NOMO-1 treated with DMSO at 0.1 percent for 48 hours (cell line): ENCODE measurements at regions not wholly inside any gene's neighbourhood (a gene's known extent, or its start where the extent isn't known, plus 50 kb on each side); places are given as distances from the start of the nearest gene placed in this dataset.
"Not testable (repeated sequence)": the region's sequence is repeated elsewhere in the genome, so short reads cannot be mapped to it uniquely, and the experiment has no call there.

Experiments used
- DNase-seq: peaks from one replicate; lab custom pipeline; 2025; ENCODE audit not compliant: unreplicated experiment; lab: John Stamatoyannopoulos, UW

DNA sequence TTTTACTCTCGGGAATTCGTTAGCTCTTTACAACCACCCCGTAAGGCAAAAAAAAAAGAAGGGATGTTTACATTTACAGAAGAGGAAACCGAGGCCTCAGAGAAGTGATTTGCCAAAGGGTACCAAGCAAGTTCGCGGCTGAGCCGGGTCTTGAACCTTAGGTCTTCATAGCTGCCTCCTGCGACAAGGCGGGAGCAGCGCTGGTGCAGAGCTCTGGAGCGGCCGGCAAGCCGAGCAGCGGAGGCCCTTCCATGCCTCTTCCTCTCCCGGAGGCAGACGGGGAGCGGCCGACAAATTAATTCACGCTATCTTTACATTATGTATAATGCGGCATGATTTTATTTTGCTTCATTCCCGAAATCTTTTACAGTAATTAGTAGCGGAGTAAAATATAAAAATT lies 536.3 kb downstream of the INSC start:
- DNase-seq, result no peak

DNA sequence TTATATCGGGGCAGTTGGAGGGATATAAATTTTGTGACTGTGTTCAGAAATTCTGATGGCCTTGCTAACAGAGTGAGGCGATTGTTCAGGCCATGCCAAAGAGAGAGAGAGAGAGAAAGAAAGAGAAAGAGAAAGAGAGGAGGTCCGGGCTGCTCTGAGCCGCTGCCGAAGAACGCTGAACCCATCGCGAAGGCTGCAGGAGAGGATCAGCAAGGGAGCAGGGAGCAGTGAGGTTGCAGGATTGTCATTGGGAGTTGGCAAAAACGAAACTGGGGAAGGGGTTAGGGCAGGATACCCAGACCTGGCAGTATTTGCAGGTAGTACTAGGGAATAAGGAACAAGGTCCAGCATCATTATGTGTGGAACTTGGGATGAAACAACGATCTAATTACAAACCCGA lies 537.1 kb downstream of the INSC start:
- DNase-seq, result no peak

DNA sequence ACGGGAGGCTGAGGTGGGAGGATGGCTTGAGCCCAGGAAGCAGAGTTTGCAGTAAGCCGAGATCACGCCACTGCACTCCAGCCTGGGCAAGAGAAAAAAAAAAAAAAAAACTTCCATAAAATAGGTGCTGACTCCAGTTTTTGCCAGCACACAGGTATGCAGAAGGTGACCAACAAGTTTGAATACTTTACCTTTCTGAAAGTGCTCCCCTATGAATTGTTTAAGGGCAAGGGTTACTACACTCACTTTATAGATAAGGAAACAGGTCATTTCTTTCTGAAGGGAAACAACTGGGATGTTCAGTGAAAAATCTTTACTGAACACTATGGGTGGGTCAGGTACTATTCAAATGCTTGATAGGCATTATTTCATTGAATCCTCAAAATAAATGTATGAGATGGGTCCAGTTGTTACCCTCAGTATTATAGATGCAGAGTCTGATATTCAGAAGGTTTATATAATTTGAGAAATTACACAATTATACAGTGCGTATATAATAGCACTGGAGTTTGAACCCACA lies 538.5 kb downstream of the INSC start:
- DNase-seq, result no peak

GRCh38 chr11:15654451-15654850 lies 539.7 kb downstream of the INSC start:
- DNase-seq, result no peak

- no peak for DNase-seq
Measured at GRCh38 chr11:15655552-15655951, 540.8 kb downstream of the INSC start.

DNA sequence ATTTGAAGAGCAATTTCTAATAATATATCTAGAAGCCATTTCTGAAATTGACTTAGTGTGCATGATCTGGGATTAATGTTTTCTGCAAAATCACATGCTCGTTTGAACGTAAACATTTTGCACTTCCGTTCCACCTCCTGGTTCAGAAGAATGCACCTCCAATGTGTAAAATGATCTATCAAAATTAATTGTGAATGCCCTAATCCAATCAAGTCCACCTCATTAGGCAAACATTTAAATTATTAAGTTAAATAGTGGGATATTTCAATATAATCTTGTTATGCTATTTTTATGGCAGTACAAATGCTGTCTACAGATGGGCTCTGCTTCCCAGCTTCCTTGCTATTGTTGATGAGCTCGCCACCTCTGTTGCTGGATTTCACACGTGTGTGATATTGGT lies 542.5 kb downstream of the INSC start:
- DNase-seq, result no peak

- DNase-seq, result no peak
Measured at GRCh38 chr11:15660496-15660895, 545.8 kb downstream of the INSC start.

- no peak for DNase-seq
Measured at GRCh38 chr11:15662285-15662684, 547.6 kb downstream of the INSC start.

DNA sequence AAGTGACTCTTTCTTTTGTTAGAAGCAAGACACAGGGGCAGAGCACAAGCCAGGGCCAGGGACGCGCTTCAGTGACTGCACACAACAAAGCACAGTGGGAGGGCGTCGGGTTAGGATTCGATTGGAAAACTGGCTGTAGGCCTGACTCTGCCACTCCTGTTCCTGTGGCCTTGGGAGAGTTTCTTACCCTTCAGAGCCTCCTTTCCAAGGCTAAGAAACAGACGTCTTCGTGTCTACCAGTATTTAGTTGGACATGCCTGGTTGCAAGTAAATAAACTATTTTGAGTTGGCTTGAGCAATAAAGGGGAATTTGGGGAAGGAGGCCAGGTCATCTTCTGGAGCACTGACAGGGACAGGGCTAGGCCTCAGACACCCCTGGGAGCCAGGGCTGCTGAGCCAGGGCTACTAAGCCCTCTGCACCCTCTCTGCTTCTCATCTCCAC lies 549.1 kb downstream of the INSC start:
- DNase-seq, result no peak

- DNase-seq, result no peak
Measured at GRCh38 chr11:15665368-15665871, 550.7 kb downstream of the INSC start.

DNA sequence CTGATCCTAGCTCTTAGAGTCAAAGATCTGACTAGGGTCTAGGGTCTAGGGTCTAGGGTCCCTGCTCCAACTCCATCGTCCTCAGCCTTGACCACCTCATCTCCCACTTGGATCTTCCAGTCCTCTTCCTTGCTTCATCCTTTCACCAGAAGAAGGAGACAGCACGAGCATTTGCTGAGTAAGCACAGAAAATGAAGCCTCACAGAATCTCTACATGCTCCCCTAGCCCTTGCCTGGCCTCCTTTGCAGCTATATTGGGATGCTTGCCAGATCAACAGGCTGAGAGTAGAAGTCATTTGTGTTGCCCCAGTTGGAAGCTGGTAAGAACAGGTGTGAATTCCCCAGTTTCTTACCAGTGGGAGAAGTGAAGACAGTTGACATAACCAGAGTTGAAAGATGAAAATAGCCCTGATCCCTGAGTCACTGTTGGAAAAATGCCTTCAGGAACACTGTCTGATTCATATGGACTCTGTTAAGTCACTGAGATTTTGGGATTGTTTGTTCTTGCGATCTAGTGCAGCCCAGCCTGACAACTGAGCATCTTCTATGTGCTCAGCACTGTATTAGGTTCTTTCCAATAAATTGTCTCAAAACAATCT lies 552.5 kb downstream of the INSC start:
- DNase-seq, result no peak

GRCh38 chr11:15668718-15669117 lies 554.0 kb downstream of the INSC start:
- no peak for DNase-seq

DNA sequence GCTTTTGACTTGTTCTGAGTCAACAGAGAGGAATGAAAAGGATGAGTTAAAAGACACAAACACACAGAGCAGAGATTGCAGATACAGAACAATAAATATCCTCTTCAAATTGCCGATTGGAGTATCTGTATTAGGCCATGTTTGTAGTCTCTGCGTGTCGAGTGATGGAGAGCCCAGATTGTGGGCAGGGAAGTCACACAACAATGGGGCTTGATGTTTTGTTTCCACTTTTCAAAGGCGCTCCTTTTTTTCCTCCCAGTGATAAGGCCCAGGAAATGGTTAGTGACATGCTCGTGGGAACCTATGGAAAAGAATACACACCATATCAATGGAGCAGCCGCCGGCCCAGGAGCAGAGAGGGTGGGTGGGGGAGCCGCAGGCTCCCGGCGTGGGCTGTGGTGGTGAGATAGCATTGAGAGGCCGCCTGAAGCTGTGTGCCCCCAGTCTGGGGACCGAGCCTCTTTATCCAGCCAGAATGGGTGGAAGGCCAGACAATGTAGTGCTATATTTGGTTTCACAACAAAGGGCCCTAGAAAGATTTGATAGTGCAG lies 555.9 kb downstream of the INSC start:
- no peak for DNase-seq

DNA sequence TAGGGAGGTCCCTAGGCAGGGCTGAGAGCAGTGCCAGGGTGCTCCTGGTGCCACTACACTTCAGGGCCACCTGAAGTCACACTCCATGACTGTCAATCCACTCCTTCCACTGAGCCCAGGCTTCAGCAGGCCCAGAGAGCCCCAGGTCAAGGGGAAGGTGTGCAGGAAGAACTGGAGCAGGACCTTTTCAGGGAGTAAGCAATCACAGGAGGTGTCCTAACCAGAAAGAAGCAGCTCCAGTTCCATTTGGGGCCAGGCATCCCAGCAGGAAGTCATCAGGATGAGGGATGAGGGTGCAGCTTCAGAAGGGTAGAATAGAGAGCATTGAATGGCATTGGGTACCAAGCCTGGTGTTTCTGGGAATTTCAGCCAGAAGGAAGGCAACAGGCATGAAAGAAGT lies 556.5 kb downstream of the INSC start:
- no peak for DNase-seq

GRCh38 chr11:15672825-15673224 lies 558.1 kb downstream of the INSC start:
- DNase-seq, result no peak

DNA sequence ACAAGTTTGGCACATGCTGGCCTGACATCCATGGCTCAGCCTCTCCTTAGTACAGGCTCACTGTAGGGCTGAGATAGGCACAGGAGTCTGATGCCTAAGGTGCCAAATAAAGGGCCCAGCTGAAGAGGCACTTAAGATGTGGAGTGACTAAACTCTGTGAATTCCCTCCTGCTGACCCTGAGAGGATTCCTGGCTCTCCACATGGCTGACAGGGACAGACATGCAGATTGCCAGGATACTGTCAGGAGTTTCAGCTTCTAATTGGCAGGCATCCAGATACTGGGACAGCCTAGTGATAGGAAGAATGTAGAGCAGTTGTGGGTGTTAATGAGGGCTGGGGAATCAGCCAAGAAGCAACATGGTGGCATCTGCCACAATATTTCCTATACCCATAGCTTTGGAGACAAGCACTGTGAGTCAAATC lies 558.7 kb downstream of the INSC start:
- no peak for DNase-seq

- DNase-seq, result no peak
Measured at GRCh38 chr11:15674756-15675155, 560.0 kb downstream of the INSC start.

GRCh38 chr11:15675683-15676082 lies 561.0 kb downstream of the INSC start:
- DNase-seq, result no peak

DNA sequence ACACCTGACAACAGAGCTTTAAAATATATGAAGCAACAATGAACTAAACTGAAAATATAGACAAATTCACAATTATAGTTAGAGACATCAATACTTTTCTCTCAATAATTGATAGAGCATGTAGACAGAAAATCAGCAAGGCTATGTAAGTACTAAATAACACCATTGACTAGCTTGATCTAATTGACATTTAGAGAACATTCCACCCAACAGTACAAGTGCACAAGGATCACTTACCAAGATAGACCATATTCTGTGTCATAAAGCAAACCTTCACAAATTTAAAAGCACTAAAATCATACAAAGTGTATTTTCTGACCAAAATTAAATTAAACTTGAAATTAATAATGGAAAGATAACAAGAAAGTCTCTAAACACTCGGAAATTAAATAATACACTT lies 562.5 kb downstream of the INSC start:
- DNase-seq, result no peak

DNA sequence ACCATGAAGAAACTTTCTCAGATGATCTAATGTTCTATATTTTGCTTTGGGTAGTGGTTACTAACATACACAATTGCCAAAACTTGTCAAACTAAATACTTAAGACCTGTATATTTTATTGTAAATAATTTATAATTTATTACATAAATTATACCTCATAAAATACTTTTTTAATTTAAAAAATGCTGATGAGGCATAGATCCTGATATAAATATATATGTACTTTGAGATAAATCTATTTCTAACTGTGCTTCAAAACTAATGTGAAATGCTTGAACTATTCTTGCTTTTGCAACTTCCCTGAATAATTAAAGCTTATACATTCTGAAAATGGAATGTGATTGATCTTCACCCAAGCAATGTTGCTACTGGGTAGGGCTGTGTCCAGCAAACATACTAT lies 568.8 kb downstream of the INSC start:
- no peak for DNase-seq

DNA sequence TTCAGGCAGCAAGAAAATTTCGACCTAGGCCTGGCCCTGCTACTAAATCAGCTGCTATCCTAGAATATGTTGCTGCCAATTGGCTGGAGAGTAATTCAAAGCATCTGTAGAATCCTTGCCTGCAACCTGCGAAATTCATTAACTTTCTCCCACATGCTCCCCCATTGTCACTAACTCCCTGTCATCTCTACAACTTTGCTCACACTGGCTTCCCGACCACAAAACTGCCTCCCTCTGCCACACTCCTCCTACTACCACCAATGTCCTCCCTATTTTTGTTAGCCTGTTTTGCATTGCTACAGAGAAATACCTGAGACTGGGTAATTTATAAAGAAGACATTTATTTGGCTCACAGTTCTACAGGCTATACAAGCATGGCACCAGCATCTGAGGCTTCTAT lies 570.6 kb downstream of the INSC start:
- no peak for DNase-seq

DNA sequence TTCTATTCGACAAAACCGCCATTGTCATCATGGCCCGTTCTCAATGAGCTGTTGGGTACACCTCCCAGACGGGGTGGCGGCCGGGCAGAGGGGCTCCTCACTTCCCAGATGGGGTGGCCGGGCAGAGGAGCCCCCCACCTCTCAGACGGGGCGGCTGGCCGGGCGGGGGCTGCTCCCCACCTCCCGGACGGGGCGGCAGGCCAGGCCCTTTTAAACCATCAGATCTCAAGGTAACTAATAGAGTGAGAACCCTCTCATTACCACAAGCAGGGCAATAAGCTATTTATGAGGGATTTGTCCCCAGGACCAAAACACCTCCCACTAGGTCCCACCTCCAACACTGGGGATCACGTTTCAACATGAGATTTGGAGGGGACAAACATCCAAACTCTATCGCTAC lies 571.5 kb downstream of the INSC start:
- DNase-seq, result not testable (repeated sequence)

DNA sequence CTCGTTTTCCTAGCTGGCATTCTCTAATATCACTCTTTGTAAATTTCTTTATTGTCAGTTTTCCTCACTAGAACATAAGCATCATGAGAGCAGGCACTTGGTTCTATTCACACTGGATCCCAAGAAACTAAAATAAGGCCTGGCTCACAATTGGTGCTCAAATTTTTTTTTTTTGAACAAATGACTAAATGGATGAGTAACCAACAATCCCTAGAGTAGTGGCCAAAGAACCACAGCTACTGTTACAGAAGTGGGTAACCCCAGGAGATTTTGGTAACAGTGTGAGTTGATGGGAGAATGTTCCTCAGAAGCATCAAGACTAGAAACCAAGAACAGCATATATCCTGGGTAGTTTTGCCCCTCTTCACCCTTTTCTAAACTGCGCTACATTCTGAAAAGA lies 572.6 kb downstream of the INSC start:
- no peak for DNase-seq
